HepG2 (cell line): ENCODE measurements at regions not wholly inside any gene's neighbourhood (a gene's known extent, or its start where the extent isn't known, plus 50 kb on each side); places are given as distances from the start of the nearest gene placed in this dataset.

Experiments used
- ATAC-seq: fragments of 200-7000 bp; cut with Tn5 transposase; 3 replicates; pipeline ENCODE4 v1.9.1; 2020; ENCODE audit warnings: mild to moderate bottlenecking, moderate library complexity
- BruUV-seq: library from RNA; stranded (reverse); fragments of 400-500 nt; replicated peaks from 2 replicates; lab custom pipeline; 2021; lab: Mats Ljungman, UMichigan
- CTCF ChIA-PET: fragments of 300-600 bp; formaldehyde crosslinking; extraction: SDS; loops from one replicate; lab custom pipeline; 2021; ENCODE audit warnings: low total read pairs, inconsistent platforms, low intra/inter-chr PET ratio; lab: Yijun Ruan, JAX
- POLR2A ChIA-PET: fragments of 350-600 bp; sonication (Branson Sonifier 250); formaldehyde crosslinking; loops from one replicate; lab custom pipeline; 2020; ENCODE audit warnings: antibody characterized with exemption, inconsistent platforms; lab: Yijun Ruan, JAX
- DNase-seq: peaks from one replicate; pipeline ENCODE4 v3.0.0-alpha.2; 2015; ENCODE audit warnings: low spot score
- FAIRE-seq: peaks from 3 replicates; lab custom pipeline; 2011; peaks lifted over from hg19 to GRCh38; lab: Jason Lieb, UNC
- H2AFZ ChIP-seq: one replicate; pipeline ENCODE4 v1.6.1; 2011; ENCODE audit warnings: low read length, inconsistent platforms
- H3K27ac ChIP-seq: fragments of 300-600 bp; 3 replicates; pipeline ENCODE4 v1.8.0; 2011; ENCODE audit warnings: mixed run types, mild to moderate bottlenecking, mixed read lengths, low read length, inconsistent platforms; ENCODE audit not compliant: insufficient read depth; ENCODE audit errors: extremely low read length
- H3K27me3 ChIP-seq, 2 experiments: fragments of 200-600 bp in 1 of 2; 2 replicates in 1 of 2; 3 replicates in 1 of 2; pipeline versions ENCODE4 v1.6.0 to v1.8.0; 2011; ENCODE audit warnings: low read length in 2 of 2, mild to moderate bottlenecking in 2 of 2, moderate library complexity in 2 of 2, inconsistent platforms in 1 of 2; ENCODE audit not compliant: insufficient read depth in 2 of 2, control insufficient read depth in 1 of 2
- H3K36me3 ChIP-seq, 2 experiments: fragments of 200-600 bp in 1 of 2; replicated peaks in 1 of 2; 2 replicates in 1 of 2; 3 replicates in 1 of 2; pipeline versions ENCODE4 v1.5.1 to v1.8.0; 2011; ENCODE audit warnings: low read length in 2 of 2, inconsistent platforms in 1 of 2; ENCODE audit not compliant: insufficient read depth in 2 of 2, control insufficient read depth in 1 of 2
- H3K4me1 ChIP-seq: 2 replicates; pipeline ENCODE4 v1.5.1; 2012; ENCODE audit warnings: low read length, inconsistent platforms; ENCODE audit not compliant: insufficient read depth
- H3K4me2 ChIP-seq: 2 replicates; pipeline ENCODE4 v1.6.0; 2011; ENCODE audit warnings: low read depth, low read length, inconsistent platforms
- H3K4me3 ChIP-seq, 3 experiments: fragments of 200-600 bp in 1 of 3; sonication (generic), shearing (Covaris generic) in 1 of 3; replicated peaks in 1 of 3; 2 replicates each; pipeline ENCODE4 v1.5.1; 2011 to 2016; ENCODE audit warnings: low read length in 3 of 3, inconsistent platforms in 2 of 3, low read depth in 2 of 3, mild to moderate bottlenecking in 2 of 3, control low read depth in 1 of 3, mixed read lengths in 1 of 3; ENCODE audit not compliant: insufficient read depth in 1 of 3
- H3K79me2 ChIP-seq: one replicate; pipeline ENCODE4 v1.6.1; 2011; ENCODE audit warnings: low read length, inconsistent platforms; ENCODE audit not compliant: insufficient read depth
- H3K9ac ChIP-seq: 2 replicates; pipeline ENCODE4 v1.6.0; 2011; ENCODE audit warnings: mild to moderate bottlenecking, low read depth, low read length, inconsistent platforms; ENCODE audit not compliant: insufficient read depth
- H3K9me3 ChIP-seq: 2 replicates; pipeline ENCODE4 v1.5.1; 2012; ENCODE audit warnings: mild to moderate bottlenecking, low read length
- H4K20me1 ChIP-seq: 2 replicates; pipeline ENCODE4 v1.6.0; 2011; ENCODE audit warnings: inconsistent platforms, mild to moderate bottlenecking, low read length, moderate library complexity; ENCODE audit not compliant: insufficient read depth
- HMGA1 ChIP-seq: sonication (generic); formaldehyde crosslinking; conservative IDR thresholded peaks from 2 replicates; pipeline ENCODE4 v1.4.0; 2020; ENCODE audit warnings: missing genetic modification reagents
- KAT8 ChIP-seq: IDR thresholded peaks from 2 replicates; pipeline ENCODE4 v1.6.1; 2016; ENCODE audit warnings: missing genetic modification reagents, missing compliant biosample characterization
- KLF6 ChIP-seq: IDR thresholded peaks from 2 replicates; pipeline ENCODE4 v1.8.0; 2016; ENCODE audit warnings: missing biosample characterization, missing genetic modification reagents
- POGK ChIP-seq: sonication (generic); formaldehyde crosslinking; conservative IDR thresholded peaks from 2 replicates; pipeline ENCODE4 v1.8.0; 2022; ENCODE audit warnings: mild to moderate bottlenecking, moderate library complexity, missing genetic modification reagents
- SATB2 ChIP-seq: sonication (generic); formaldehyde crosslinking; IDR thresholded peaks from 2 replicates; pipeline ENCODE4 v1.5.0; 2020; ENCODE audit warnings: missing genetic modification reagents
- SP1 ChIP-seq, 2 experiments: fragments of 450-650 bp in 1 of 2; sonication (generic) in 1 of 2; formaldehyde crosslinking in 1 of 2; IDR thresholded peaks; 2 replicates each; pipeline versions ENCODE4 v1.4.0 to v1.6.1; 2016 to 2020; ENCODE audit warnings: missing genetic modification reagents in 1 of 2
- SRSF1 ChIP-seq: fragments of 200-400 bp; formaldehyde crosslinking; optimal IDR thresholded peaks from 2 replicates; pipeline ENCODE3; 2017; ENCODE audit warnings: mild to moderate bottlenecking, low read depth, low read length, moderate library complexity
- TOPORS ChIP-seq: sonication (generic); formaldehyde crosslinking; IDR thresholded peaks from 2 replicates; pipeline ENCODE4 v1.8.0; 2023; ENCODE audit warnings: mild to moderate bottlenecking, missing genetic modification reagents
- TP53 ChIP-seq: sonication (generic); formaldehyde crosslinking; conservative IDR thresholded peaks from 2 replicates; pipeline ENCODE4 v1.4.0; 2020; ENCODE audit warnings: missing genetic modification reagents
- ZNF878 ChIP-seq: sonication (generic); formaldehyde crosslinking; IDR thresholded peaks from 2 replicates; pipeline ENCODE4 v1.8.1; 2023; ENCODE audit warnings: mild to moderate bottlenecking, missing genetic modification reagents, moderate library complexity
- in situ Hi-C: cut with HindIII; loops from 2 replicates; pipeline ENCODE4 v1.10.0; 2017; ENCODE audit warnings: low pct_unique_long_range_greater_than_20kb; ENCODE audit not compliant: extremely low pct_ligation_motif_present
- intact Hi-C: fragments of 100-400 bp; cut with micrococcal nuclease; formaldehyde crosslinking; loops from one replicate; pipeline ENCODE4 v1.10.0; 2022; ENCODE audit not compliant: unreplicated experiment
- TF ChIP-seq, protein P1 (sequence below): sonication (generic); formaldehyde crosslinking; IDR thresholded peaks from 2 replicates; pipeline ENCODE4 v1.5.0; 2020; ENCODE audit warnings: missing genetic modification reagents

- Histone ChIP-seq H3K4me1 (no peaks in the 10 kb centered on the region), H3K9ac (no peak overlapping the region), H3K27me3 (no peaks in the 10 kb centered on the region), H2AFZ (no peak overlapping the region), H3K79me2 (no peaks in the 10 kb centered on the region), H3K4me3 (no peak overlapping the region), H3K27ac (no peak overlapping the region), H3K36me3 (no peaks in the 10 kb centered on the region), H4K20me1 (no peaks in the 10 kb centered on the region), H3K4me2 (no peak overlapping the region), H3K9me3 (peaks cover 43% of the 10 kb centered on the region)
- ChIA-PET CTCF (no interaction called here), POLR2A (no interaction called here)
- ATAC-seq, result no peak
- no peak for DNase-seq
- FAIRE-seq, result no peak
- intact Hi-C loops, result no loop called here
- TF ChIP-seq POGK (CRISPR knock-in tag), result no peak
- TF ChIP-seq KLF6 (CRISPR knock-in tag), result no peak
- no peak for TF ChIP-seq SATB2 (CRISPR knock-in tag)
- TF ChIP-seq SP1 (IDR thresholded peaks at IDR 0.05), result no peak
- no peak for TF ChIP-seq SP1 (CRISPR knock-in tag; IDR thresholded peaks at IDR 0.05)
- TF ChIP-seq, protein P1, sequence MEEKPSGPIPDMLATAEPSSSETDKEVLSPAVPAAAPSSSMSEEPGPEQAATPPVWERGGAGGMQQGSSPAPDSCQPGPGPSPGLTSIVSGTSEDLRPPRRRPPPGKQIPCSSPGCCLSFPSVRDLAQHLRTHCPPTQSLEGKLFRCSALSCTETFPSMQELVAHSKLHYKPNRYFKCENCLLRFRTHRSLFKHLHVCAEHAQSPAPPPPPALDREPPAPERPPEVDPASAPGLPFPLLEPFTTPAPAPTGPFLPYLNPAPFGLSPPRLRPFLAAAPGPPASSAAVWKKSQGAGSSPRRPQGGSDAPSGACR (CRISPR knock-in tag), result no peak
- no peak for TF ChIP-seq TP53 (CRISPR knock-in tag)
- TF ChIP-seq HMGA1 (CRISPR knock-in tag), result no peak
- no peak for TF ChIP-seq ZNF878 (CRISPR knock-in tag)
- TF ChIP-seq TOPORS, result no peak
- TF ChIP-seq SRSF1, result no peak
- no peak for TF ChIP-seq KAT8 (CRISPR knock-in tag)
- BruUV-seq, result no TSS peak
- in situ Hi-C loops, result no loop called here
These were observed 333.8 kb downstream of the NUF2 start for GRCh38 chr1:163655565-163655964.
